ENCODE measurements at regions not wholly inside any gene's neighbourhood (a gene's known extent, or its start where the extent isn't known, plus 50 kb on each side); places are given as distances from the start of the nearest gene placed in this dataset.

- TF ChIP-seq CTCF (IDR thresholded peaks at IDR 0.05; ENCODE audit: low read depth, low read length, poor library complexity, severe bottlenecking), result no peak
- TF ChIP-seq EZH2phosphoT487 (IDR thresholded peaks at IDR 0.05; ENCODE audit: borderline replicate concordance, low read length), result no peak
These were observed 403.2 kb upstream of the CADM2 start for GRCh38 chr3:84555629-84556028.

Measured in DOHH2 (cell line).